DMS 273 treated with DMSO at 0.1 percent for 48 hours (cell line): ENCODE measurements at regions not wholly inside any gene's neighbourhood (a gene's known extent, or its start where the extent isn't known, plus 50 kb on each side); places are given as distances from the start of the nearest gene placed in this dataset.

ENCODE experiments used
- DNase-seq: peaks from one replicate; lab custom pipeline; 2025; lab: John Stamatoyannopoulos, UW

DNA sequence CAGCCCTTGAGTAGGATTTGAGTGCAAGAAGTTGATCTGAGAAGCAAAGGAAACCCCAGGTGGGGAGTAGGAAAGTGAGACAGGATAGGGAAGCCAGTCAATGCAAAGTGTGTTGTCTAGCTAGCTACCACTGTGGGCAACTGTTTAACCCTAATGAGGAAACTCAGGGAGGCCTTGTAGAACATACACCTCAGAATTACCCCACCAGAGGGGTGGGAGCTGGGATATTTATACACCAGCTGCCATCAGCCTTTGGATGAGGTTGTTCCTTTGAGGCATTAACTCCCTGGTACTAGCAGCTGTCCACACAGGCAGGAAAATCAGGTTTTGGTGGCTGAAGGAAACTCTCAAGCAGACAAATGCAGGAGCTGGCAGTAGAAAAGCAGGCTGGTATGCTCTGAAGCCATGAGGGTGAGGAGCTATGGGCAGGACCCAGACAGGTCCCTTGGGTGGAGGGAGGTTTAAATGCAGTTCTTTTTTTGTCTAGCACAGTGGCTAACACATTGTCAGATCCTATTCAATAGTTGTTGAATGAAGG, 60.1 kb upstream of the ARID5B start:
- DNase-seq = no peak

DNA sequence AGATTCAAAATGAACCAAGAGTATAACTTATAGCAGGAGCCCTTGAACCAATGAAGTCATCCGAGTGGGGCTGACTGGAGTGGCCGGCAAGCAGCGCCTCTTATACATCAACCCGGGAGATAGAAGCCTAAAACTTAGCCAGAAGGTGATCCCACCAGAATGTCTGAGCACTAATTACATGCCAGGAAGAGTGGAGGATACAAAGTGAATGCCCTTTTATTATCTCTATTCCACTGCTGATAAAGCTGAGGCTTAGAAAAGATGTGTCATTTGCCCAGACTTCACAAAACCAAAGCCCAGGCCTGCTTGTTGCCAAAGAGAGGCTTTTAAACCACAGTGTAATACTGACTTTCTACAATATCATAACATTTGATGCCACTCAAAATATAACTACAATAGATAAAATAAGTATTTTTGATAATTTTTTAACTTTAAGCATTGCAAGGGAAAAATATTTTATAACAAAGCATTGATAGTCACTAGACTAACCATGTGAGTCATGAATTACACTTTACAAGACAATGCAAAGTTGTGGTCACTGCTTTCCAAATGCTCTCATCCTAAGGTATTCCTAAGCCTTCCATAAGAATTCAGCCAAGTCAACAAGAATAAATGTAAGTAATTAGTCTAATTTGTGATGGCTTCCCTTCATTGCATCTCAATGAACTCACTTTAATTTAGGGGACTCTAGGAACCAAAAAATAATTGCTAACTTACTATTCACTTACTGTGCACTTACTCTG, 58.6 kb upstream of the ARID5B start:
- no peak for DNase-seq

DNA sequence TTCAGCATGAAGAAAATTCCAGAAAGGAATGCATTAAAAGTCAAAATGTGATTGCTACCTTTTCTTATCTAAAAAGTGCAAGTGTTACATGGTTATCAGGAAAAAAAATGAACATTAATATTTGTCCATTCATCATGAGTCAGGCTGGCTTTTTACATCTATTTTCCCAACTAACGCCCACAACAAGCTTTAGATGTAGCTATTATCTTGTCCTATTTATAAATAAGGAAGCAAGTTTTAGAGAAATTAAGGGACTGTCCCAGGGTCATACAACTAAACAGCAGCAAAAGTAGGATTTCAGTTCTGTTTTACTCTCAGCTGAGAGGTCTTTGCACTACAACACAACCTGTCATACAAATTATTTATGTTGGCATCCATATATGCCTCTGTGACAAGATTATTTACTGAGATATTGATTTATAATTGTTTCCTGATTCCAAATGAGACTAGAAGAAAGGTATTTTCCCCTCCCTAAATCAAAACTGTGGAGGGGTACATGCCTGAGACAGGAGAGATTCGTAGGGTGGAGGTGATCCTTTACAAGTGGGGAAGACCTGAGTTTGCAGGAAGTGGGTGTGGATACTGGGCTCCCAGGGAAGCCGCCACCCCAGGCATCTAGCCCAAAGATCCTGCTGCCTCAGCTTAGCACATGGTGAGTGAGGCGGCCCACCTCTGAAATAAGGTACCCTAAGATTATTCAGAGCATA, 57.2 kb upstream of the ARID5B start:
- no peak for DNase-seq

DNA sequence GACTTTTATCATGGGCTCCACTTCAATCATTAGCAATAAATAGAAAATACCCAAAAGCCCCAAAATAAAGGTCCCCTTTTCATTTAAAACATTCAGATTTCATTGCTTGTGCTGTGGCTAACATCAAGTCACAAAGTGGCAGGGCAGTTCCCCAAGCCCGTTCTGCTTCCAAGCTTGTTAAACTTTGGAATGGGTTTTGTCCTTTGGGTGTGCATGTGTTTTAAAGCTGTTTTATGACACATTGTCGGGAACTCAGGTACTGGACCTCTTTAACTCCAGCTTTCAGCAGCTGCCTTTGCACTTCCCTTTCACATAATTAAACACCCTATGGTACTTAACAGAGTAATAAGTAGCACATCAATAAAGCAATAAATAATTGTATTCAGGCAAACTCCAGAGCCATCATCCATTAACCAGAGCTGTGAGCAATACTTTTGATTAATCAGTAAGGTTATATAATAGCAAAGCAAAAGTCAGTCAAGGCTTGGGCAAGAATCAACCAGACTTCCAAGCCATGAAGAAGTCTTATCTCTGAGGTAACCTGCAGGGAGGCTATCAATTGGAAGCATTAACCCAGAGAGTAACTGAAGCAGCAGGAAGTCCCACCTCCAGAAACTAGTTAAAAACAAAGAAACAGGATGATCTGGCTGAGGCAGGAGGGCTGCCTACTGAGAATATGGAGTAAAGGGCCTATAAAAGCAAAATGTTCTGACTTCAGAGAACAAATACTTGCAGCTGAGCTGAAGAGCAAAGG, 56.1 kb upstream of the ARID5B start:
- DNase-seq = no peak

DNA sequence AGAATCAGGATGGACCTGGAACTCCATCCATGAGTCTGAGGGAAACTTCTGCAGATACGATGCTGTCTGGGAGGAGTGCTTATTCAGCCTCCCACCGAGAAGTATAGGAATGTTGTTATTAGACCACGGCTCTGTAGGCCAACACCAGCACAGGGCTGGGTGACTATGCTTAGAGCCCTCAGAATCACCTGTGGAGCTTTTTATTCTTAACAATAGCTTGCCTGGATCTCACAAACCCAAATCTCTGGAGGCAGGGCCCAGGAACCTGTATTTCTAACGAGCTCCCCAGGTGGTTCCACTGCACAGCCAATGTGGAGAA, 55.6 kb upstream of the ARID5B start:
- no peak for DNase-seq

DNA sequence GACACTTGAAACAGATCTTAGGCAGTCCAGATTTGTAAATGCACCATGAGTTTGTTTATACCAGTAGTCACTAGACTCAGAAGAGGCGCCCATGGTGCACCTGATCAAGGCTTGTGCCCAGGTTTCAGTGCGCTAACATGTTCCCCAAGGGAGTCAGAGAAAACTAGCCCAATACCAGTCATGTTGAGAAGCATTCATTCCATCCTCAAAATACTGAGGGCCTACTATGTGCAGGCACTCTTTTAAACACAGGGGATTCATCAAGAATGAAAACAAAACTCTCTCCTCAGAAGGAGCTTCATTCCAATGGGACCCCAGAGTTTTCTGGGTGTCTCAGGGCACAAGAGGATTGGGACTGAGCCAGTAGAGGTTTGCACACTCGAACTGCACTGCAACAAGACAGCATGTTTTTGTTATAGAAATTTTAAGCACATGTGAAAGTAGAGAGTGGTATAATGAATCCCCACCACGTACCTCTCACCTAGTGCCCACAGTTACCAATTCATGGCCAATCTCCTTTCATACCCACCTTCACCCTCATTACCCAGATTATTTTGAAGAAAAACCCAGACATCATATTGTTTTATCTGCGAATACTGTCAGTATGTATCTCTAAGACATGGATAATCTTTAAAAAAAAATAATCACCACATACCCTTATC, 55.0 kb upstream of the ARID5B start:
- DNase-seq = no peak

DNA sequence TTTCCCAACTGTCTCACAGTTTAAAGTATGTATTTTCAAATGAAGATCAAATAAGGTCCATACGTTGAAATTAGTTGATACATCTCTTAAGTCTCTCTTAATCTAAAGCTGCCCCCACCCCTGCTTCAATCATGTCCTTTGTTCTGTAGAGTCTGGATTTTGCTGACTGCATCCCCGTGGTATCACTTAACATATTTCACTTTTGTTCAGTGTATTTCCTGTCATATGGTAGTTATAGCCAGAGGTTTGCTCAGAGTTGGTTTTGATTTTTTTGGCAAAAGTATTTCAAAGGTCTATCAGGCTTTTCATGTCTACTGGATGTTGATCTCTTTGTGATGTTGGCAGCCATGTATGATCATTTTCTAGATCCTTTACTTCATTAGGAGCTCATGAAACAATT, 54.4 kb upstream of the ARID5B start:
- no peak for DNase-seq

DNA sequence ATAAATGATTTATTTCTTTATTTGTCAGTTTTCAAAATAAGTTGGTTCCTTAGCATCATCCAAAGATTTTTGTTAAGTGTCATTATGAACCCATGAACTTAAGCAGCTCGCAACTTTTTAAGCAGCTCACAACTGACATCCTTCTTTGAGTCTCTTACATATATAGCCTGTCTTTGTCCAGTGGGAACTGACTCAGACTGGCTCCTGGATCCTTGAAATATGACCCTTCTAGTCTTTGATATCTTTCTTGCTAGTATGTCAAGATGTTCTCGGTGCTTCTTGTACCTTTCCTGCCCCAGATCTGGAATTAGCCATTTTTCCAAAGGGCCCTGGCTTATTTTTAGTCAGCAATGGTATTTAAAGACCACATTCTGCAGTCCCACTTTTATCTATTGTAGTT, 53.9 kb upstream of the ARID5B start:
- DNase-seq = no peak

DNA sequence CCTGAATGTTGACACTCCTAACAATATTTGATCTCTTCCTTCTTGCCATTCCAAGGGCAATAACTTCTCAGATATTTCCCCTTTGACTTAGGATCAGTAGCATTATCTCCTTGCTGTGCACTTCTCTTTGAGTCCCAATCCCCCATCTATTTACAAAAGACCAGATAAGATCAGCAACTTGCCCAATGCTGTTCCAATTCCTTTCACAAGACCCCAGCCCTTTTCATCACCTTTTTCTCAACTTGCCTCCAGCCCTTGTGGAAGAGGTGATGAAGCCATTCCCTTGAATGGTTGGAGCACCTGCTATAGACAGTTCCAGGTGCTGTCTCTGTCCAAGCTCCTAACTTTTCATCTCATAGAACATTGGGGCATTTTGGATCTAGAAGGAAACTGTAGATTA, 51.1 kb upstream of the ARID5B start:
- DNase-seq = no peak
